GM12878 (cell line): ENCODE measurements at regions not wholly inside any gene's neighbourhood (a gene's known extent, or its start where the extent isn't known, plus 50 kb on each side); places are given as distances from the start of the nearest gene placed in this dataset.

Source experiments
- ATAC-seq: fragments of 200-7000 bp; cut with Tn5 transposase; 3 replicates; pipeline ENCODE4 v1.9.1; 2020; ENCODE audit warnings: mild to moderate bottlenecking, moderate library complexity
- BruUV-seq: library from RNA; stranded (reverse); fragments of 400-500 nt; replicated peaks from 2 replicates; lab custom pipeline; 2021; lab: Mats Ljungman, UMichigan
- CTCF ChIA-PET: fragments of 300-600 bp; sonication (Branson Sonifier 250); formaldehyde crosslinking; extraction: SDS; loops from one replicate; lab custom pipeline; 2021; ENCODE audit warnings: inconsistent platforms; lab: Yijun Ruan, JAX
- POLR2A ChIA-PET: fragments of 350-600 bp; formaldehyde crosslinking; extraction: SDS; loops from one replicate; lab custom pipeline; 2021; ENCODE audit warnings: inconsistent platforms; lab: Charles Lee
- RAD21 ChIA-PET: fragments of 300-600 bp; sonication (Branson Sonifier 250); formaldehyde crosslinking; loops from one replicate; lab custom pipeline; 2023; ENCODE audit warnings: antibody characterized with exemption; ENCODE audit not compliant: unreplicated experiment; lab: Charles Lee
- SMC1A ChIA-PET: fragments of 300-600 bp; sonication (Branson Sonifier 250); formaldehyde crosslinking; loops from one replicate; lab custom pipeline; 2023; ENCODE audit not compliant: unreplicated experiment, uncharacterized antibody; lab: Charles Lee
- DNase-seq: peaks from one replicate; pipeline ENCODE4 v3.0.0-alpha.2; 2011; ENCODE audit warnings: low read depth, low spot score
- FAIRE-seq: peaks from 3 replicates; lab custom pipeline; 2011; peaks lifted over from hg19 to GRCh38; lab: Jason Lieb, UNC
- H2AFZ ChIP-seq: 2 replicates; pipeline ENCODE4 v1.6.0; 2011; ENCODE audit warnings: low read depth, low read length, control low read depth; ENCODE audit not compliant: control insufficient read depth
- H3K27ac ChIP-seq: 2 replicates; pipeline ENCODE4 v1.5.1; 2011; ENCODE audit warnings: control low read depth; ENCODE audit not compliant: control insufficient read depth, insufficient read depth
- H3K27me3 ChIP-seq, 2 experiments: replicated peaks in 1 of 2; 2 replicates each; pipeline versions ENCODE4 v1.6.0 to v1.6.1; 2011; ENCODE audit warnings: low read length in 1 of 2; ENCODE audit not compliant: control insufficient read depth in 2 of 2, insufficient read depth in 2 of 2
- H3K36me3 ChIP-seq, 2 experiments: 2 replicates each; pipeline ENCODE4 v1.5.1; 2011; ENCODE audit warnings: low read length in 1 of 2; ENCODE audit not compliant: control insufficient read depth in 2 of 2, insufficient read depth in 2 of 2
- H3K4me1 ChIP-seq: 2 replicates; pipeline ENCODE4 v1.6.1; 2011; ENCODE audit warnings: mild to moderate bottlenecking, low read length, moderate library complexity, mixed read lengths; ENCODE audit not compliant: control insufficient read depth, insufficient read depth
- H3K4me2 ChIP-seq: 2 replicates; pipeline ENCODE4 v1.6.0; 2011; ENCODE audit warnings: control low read depth; ENCODE audit not compliant: control insufficient read depth, insufficient read depth
- H3K4me3 ChIP-seq: fragments of 200-600 bp; sonication (generic); 2 replicates; pipeline ENCODE4 v1.5.1; 2016
- H3K79me2 ChIP-seq: 2 replicates; pipeline ENCODE4 v1.6.0; 2011; ENCODE audit warnings: low read length; ENCODE audit not compliant: control insufficient read depth, insufficient read depth
- H3K9ac ChIP-seq: 2 replicates; pipeline ENCODE4 v1.8.0; 2011; ENCODE audit warnings: low read length, control low read depth, mixed read lengths; ENCODE audit not compliant: control insufficient read depth, insufficient read depth
- H3K9me3 ChIP-seq: replicated peaks from 3 replicates; pipeline ENCODE4 v1.5.1; 2011; ENCODE audit warnings: mild to moderate bottlenecking, low read length; ENCODE audit not compliant: control insufficient read depth, insufficient read depth
- H4K20me1 ChIP-seq: 2 replicates; pipeline ENCODE4 v1.6.0; 2011; ENCODE audit not compliant: control insufficient read depth, insufficient read depth
- EZH2 ChIP-seq: IDR thresholded peaks from 2 replicates; pipeline ENCODE4 v1.6.1; 2012; ENCODE audit warnings: low read depth, mild to moderate bottlenecking, control low read depth, inconsistent platforms, low read length, borderline replicate concordance; ENCODE audit not compliant: control insufficient read depth
- MTA3 ChIP-seq: IDR thresholded peaks from 2 replicates; pipeline ENCODE4 v1.6.1; 2012; ENCODE audit warnings: low read length, inconsistent platforms, borderline replicate concordance
- NR2C2 ChIP-seq: IDR thresholded peaks from 2 replicates; pipeline ENCODE4 v1.6.1; 2011; ENCODE audit warnings: borderline replicate concordance, low read depth; ENCODE audit not compliant: control insufficient read depth, insufficient read length
- POLR2A ChIP-seq: IDR thresholded peaks from 2 replicates; pipeline ENCODE4 v1.6.1; 2011; ENCODE audit warnings: low read depth, mild to moderate bottlenecking, low read length
- SMAD5 ChIP-seq: IDR thresholded peaks from 2 replicates; pipeline ENCODE4 v1.6.1; 2016; ENCODE audit warnings: antibody characterized with exemption, low read depth
- STAT3 ChIP-seq: IDR thresholded peaks from 2 replicates; pipeline ENCODE4 v1.6.1; 2011; ENCODE audit warnings: low read depth, low read length, improper control_type of control experiment
- TARDBP ChIP-seq: IDR thresholded peaks from 2 replicates; pipeline ENCODE4 v1.6.1; 2016; ENCODE audit warnings: borderline replicate concordance
- ZNF274 ChIP-seq: IDR thresholded peaks from one replicate; pipeline ENCODE4 v1.8.0; 2011; ENCODE audit not compliant: insufficient read length, insufficient read depth
- ZSCAN29 ChIP-seq: fragments of 450-650 bp; IDR thresholded peaks from 2 replicates; pipeline ENCODE4 v1.6.1; 2017; ENCODE audit warnings: mild to moderate bottlenecking, moderate library complexity
- ZZZ3 ChIP-seq: IDR thresholded peaks from 2 replicates; pipeline ENCODE4 v1.6.1; 2011; ENCODE audit warnings: low read depth; ENCODE audit not compliant: control insufficient read depth, insufficient read length
- WGBS: methylation state at CpG from one replicate; pipeline ENCODE4 v1.1.6; 2016; ENCODE audit warnings: low lambda C conversion rate; ENCODE audit not compliant: insufficient replicate concordance, insufficient coverage; ENCODE audit errors: missing lambda C conversion rate; 5-methylcytosine and 5-hydroxymethylcytosine counted together
- in situ Hi-C: fragments of 300-500 bp; cut with MboI; formaldehyde crosslinking; loops from 9 replicates; pipeline ENCODE4 v1.14.3; 2018; ENCODE audit warnings: mixed read lengths
- intact Hi-C: fragments of 100-400 bp; cut with micrococcal nuclease; formaldehyde crosslinking; loops from one replicate; pipeline ENCODE4 v1.14.2; 2022; ENCODE audit not compliant: unreplicated experiment

DNA sequence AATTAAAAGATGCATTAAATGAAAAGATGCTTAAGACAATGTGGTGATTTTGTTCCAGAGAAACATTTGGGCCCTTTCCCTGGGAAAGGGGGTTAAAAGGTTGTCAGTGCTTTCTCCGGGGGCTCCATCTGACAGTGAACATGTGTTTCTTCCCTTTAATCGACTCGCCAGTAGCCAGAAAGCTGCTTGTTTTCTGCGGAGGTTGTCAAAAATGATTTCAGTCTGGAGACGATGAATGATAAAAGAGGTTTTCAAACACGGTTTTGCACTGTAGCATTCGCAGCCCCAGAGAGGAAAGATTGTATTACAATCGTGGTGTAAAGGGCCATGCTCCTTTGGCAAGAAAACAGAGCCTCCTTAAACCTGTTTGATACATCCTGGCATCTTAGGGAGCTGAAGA is 111.5 kb upstream of the MEIS1 start:
- no TSS peak for BruUV-seq
- Histone ChIP-seq H3K27me3 (no peaks in the 10 kb centered on the region), H3K4me2 (no peak overlapping the region), H4K20me1 (no peaks in the 10 kb centered on the region), H3K27ac (no peak overlapping the region), H3K4me1 (no peaks in the 10 kb centered on the region), H3K79me2 (no peaks in the 10 kb centered on the region), H2AFZ (no peak overlapping the region), H3K36me3 (no peaks in the 10 kb centered on the region), H3K9me3 (no peaks in the 10 kb centered on the region), H3K4me3 (no peak overlapping the region), H3K9ac (no peak overlapping the region)
- WGBS = 17% methylated on average over 8 of the region's 8 CpGs
- in situ Hi-C loops = no loop called here
- no peak for FAIRE-seq
- ChIA-PET SMC1A (interaction anchor here (1.0 kb wide), 1 partner anchor 11 kb away, joined by 3 read pairs; no protein-coding TSS in a partner anchor), CTCF (no interaction called here), RAD21 (no interaction called here), POLR2A (no interaction called here)
- intact Hi-C loops = no loop called here
- TF ChIP-seq EZH2 (no peak), TARDBP (no peak), ZSCAN29 (no peak), NR2C2 (no peak), SMAD5 (no peak), ZNF274 (no peak), STAT3 (no peak), POLR2A (no peak), MTA3 (no peak), ZZZ3 (no peak)
- ATAC-seq = no peak
- DNase-seq = no peak
